CD4-positive, CD25-positive, alpha-beta regulatory T cell (primary cell): ENCODE measurements at regions not wholly inside any gene's neighbourhood (a gene's known extent, or its start where the extent isn't known, plus 50 kb on each side); places are given as distances from the start of the nearest gene placed in this dataset.

ENCODE experiments used
- ATAC-seq, 2 donors: fragments of 150-1000 bp; cut with Tn5 transposase; one replicate each; pipeline ENCODE4 v1.10.0; 2021; ENCODE audit warnings: low read depth in 2 of 2, moderate number of reproducible peaks in 2 of 2, moderate library complexity in 1 of 2
- DNase-seq, 3 donors: peaks; one replicate each; pipeline versions ENCODE4 v3.0.0 to v3.0.0-alpha.2; 2012 to 2022; ENCODE audit warnings: mixed read lengths in 1 of 3
- H3K27ac ChIP-seq: one replicate; pipeline ENCODE4 v1.7.0; 2013; ENCODE audit warnings: mild to moderate bottlenecking, low read length; ENCODE audit not compliant: insufficient read depth, poor library complexity, severe bottlenecking
- H3K27me3 ChIP-seq: one replicate; pipeline ENCODE4 v1.7.0; 2013; ENCODE audit warnings: low read length; ENCODE audit not compliant: control insufficient read depth, insufficient read depth
- H3K36me3 ChIP-seq: one replicate; pipeline ENCODE4 v1.7.0; 2013; ENCODE audit warnings: mild to moderate bottlenecking, low read length, moderate library complexity; ENCODE audit not compliant: control insufficient read depth, insufficient read depth
- H3K4me1 ChIP-seq: 2 replicates; pipeline ENCODE4 v1.7.0; 2013; ENCODE audit warnings: mild to moderate bottlenecking, low read length; ENCODE audit not compliant: insufficient read depth, control insufficient read depth, poor library complexity, severe bottlenecking
- H3K4me3 ChIP-seq: one replicate; pipeline ENCODE4 v1.7.0; 2013; ENCODE audit warnings: low read depth, mild to moderate bottlenecking, low read length, moderate library complexity
- H3K9me3 ChIP-seq, 2 experiments: 1 replicate in 1 of 2; 2 replicates in 1 of 2; pipeline ENCODE4 v1.7.0; 2013; ENCODE audit warnings: low read length in 2 of 2, mild to moderate bottlenecking in 1 of 2, moderate library complexity in 1 of 2; ENCODE audit not compliant: control insufficient read depth in 2 of 2
- H3K27ac Mint-ChIP-seq, 3 donors: one replicate each; pipeline ENCODE4 v1.8.0; 2020 to 2022; ENCODE audit warnings: mild to moderate bottlenecking in 3 of 3, mixed read lengths in 3 of 3, moderate library complexity in 2 of 3
- H3K27me3 Mint-ChIP-seq: one replicate; pipeline ENCODE4 v1.8.0; 2022; ENCODE audit warnings: mild to moderate bottlenecking, mixed read lengths
- H3K36me3 Mint-ChIP-seq: one replicate; pipeline ENCODE4 v1.8.0; 2020; ENCODE audit warnings: mixed read lengths
- H3K4me1 Mint-ChIP-seq, 4 donors: one replicate each; pipeline ENCODE4 v1.8.0; 2020 to 2022; ENCODE audit warnings: mixed read lengths in 4 of 4, mild to moderate bottlenecking in 1 of 4
- H3K4me3 Mint-ChIP-seq, 4 donors: one replicate each; pipeline ENCODE4 v1.8.0; 2020 to 2022; ENCODE audit warnings: mild to moderate bottlenecking in 4 of 4, mixed read lengths in 4 of 4, moderate library complexity in 3 of 4
- H3K9me3 Mint-ChIP-seq, 7 donors: one replicate each; pipeline ENCODE4 v1.8.0; 2020 to 2022; ENCODE audit warnings: mixed read lengths in 7 of 7, mild to moderate bottlenecking in 3 of 7, moderate library complexity in 2 of 7

DNA sequence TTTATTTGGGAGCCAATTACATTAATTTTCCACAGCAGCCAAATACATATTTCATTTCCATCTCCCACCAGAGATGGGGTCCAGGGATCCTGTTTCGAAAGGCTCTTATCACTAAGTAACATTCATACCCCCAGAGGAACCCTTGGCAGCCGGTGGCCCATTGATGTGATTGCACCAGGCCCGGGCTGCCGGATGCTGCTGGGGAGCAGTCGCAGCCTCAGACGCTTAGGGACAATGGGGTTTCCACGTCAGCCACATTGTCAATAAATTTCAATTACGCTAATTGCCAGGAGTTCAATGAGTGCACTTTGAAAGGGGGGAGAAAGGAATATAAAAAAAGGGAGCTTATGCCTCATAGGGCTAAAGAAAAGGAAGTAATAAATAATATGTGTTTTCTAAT, 478.8 kb upstream of the ADAMTS16 start:
- Mint-ChIP-seq H3K4me3 (no peak overlapping the region), H3K36me3 (no peaks in the 10 kb centered on the region), H3K4me1 (no peaks in the 10 kb centered on the region), H3K27me3 (no peaks in the 10 kb centered on the region), H3K9me3 (peaks cover 2 to 27% (median 3%) of the 10 kb centered on the region in 7 donors), H3K27ac (no peak overlapping the region)
- H3K27me3 ChIP-seq, result no peaks in the 10 kb centered on the region
- no peak overlapping the region for H3K4me3 ChIP-seq
- H3K36me3 ChIP-seq, result no peaks in the 10 kb centered on the region
- H3K4me1 ChIP-seq, result no peaks in the 10 kb centered on the region
- H3K27ac ChIP-seq, result no peak overlapping the region
- no peak for ATAC-seq
- peaks cover 0 to 7% of the 10 kb centered on the region in 2 experiments for H3K9me3 ChIP-seq
- no peak for DNase-seq

DNA sequence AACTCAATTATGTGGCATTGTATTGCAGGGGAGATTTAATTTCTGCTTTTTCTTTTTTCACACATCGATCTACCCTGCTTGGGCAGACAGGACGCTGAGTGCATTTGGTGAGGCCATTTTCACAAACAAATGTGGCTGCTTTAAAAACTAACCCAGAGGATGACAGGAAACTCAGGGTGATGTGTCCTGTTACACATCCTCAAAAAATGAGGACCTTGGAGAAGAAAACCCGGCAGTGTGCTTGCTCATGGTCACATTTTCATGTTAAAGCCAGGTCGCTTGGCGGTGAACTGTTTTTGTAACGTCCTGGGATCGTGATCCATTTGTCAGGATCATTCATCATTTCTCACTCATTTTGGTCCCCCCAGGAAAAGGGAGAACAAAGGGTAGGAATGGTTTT, 478.3 kb upstream of the ADAMTS16 start:
- Histone ChIP-seq H3K9me3 (peaks cover 0 to 7% of the 10 kb centered on the region in 2 experiments), H3K4me1 (no peaks in the 10 kb centered on the region), H3K27me3 (no peaks in the 10 kb centered on the region), H3K27ac (no peak overlapping the region), H3K4me3 (no peak overlapping the region), H3K36me3 (no peaks in the 10 kb centered on the region)
- no peak for ATAC-seq
- H3K4me1 Mint-ChIP-seq, result no peaks in the 10 kb centered on the region
- no peak overlapping the region for H3K27ac Mint-ChIP-seq
- H3K4me3 Mint-ChIP-seq, result no peak overlapping the region
- DNase-seq, result no peak
- no peaks in the 10 kb centered on the region for H3K27me3 Mint-ChIP-seq
- H3K9me3 Mint-ChIP-seq, result peaks cover 2 to 24% (median 5%) of the 10 kb centered on the region in 7 donors
- no peaks in the 10 kb centered on the region for H3K36me3 Mint-ChIP-seq

DNA sequence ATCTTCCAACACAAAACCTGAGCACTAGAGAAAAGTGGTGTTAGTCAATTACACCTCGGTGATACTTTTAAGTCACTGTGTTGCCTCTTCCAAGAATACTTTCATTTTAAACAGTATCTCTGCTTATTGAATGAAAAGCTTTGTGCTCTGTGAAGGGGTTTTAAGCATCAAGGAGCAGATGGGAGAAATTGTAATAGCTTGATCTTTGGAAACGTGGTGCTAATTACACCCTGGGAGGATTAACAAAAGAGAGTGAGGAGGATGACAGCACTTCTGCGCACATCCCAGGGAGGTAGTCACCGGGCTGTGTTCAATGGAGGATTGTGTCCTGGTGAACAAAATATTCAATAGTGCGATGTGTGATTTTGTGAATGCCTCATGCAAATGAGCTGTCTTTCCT, 477.4 kb upstream of the ADAMTS16 start:
- Mint-ChIP-seq H3K4me3 (no peak overlapping the region), H3K4me1 (no peaks in the 10 kb centered on the region), H3K9me3 (peaks cover 2 to 24% (median 7%) of the 10 kb centered on the region in 7 donors), H3K27ac (no peak overlapping the region), H3K27me3 (no peaks in the 10 kb centered on the region), H3K36me3 (no peaks in the 10 kb centered on the region)
- Histone ChIP-seq H3K27ac (no peak overlapping the region), H3K9me3 (peaks cover 0 to 7% of the 10 kb centered on the region in 2 experiments), H3K4me1 (no peaks in the 10 kb centered on the region), H3K4me3 (no peak overlapping the region), H3K27me3 (no peaks in the 10 kb centered on the region), H3K36me3 (no peaks in the 10 kb centered on the region)
- DNase-seq (no peak), ATAC-seq (no peak)

DNA sequence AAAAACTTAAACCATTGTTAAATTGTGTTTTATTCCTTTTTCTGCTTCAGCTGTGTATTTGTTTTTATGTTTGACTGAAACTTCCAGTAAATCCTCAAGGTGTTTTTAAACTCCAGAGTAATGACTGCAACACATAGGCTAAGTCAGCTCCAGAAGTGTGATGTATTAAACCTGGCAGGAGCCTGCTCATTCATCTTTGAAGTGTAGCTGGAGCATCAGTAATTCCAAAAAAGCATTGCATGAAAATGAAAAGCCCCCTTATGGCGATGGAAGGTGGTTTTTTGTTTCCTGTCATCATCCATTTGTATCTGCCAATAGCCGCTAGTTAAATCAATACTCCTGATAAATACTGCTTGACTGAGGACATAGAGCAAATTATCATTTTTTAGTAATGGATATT, 474.2 kb upstream of the ADAMTS16 start:
- Histone ChIP-seq H3K27ac (no peak overlapping the region), H3K4me3 (no peak overlapping the region), H3K9me3 (peaks cover 0 to 7% of the 10 kb centered on the region in 2 experiments), H3K4me1 (no peaks in the 10 kb centered on the region), H3K36me3 (no peaks in the 10 kb centered on the region), H3K27me3 (no peaks in the 10 kb centered on the region)
- Mint-ChIP-seq H3K9me3 (peaks cover 4 to 25% (median 7%) of the 10 kb centered on the region in 7 donors), H3K36me3 (no peaks in the 10 kb centered on the region), H3K27me3 (no peaks in the 10 kb centered on the region), H3K4me3 (no peak overlapping the region), H3K4me1 (no peaks in the 10 kb centered on the region), H3K27ac (no peak overlapping the region)
- no peak for DNase-seq
- ATAC-seq, result no peak

- no peak overlapping the region for H3K27ac Mint-ChIP-seq
- H3K9me3 Mint-ChIP-seq, result peaks cover 0 to 26% (median 5%) of the 10 kb centered on the region in 7 donors
- H3K4me3 ChIP-seq, result no peak overlapping the region
- H3K27ac ChIP-seq, result no peak overlapping the region
- no peaks in the 10 kb centered on the region for H3K4me1 Mint-ChIP-seq
- peaks cover 0 to 5% of the 10 kb centered on the region in 2 experiments for H3K9me3 ChIP-seq
- ATAC-seq (no peak), DNase-seq (no peak)
- no peak overlapping the region for H3K4me3 Mint-ChIP-seq
- no peaks in the 10 kb centered on the region for H3K36me3 ChIP-seq
- H3K36me3 Mint-ChIP-seq, result no peaks in the 10 kb centered on the region
- H3K4me1 ChIP-seq, result no peaks in the 10 kb centered on the region
- no peaks in the 10 kb centered on the region for H3K27me3 ChIP-seq
- H3K27me3 Mint-ChIP-seq, result no peaks in the 10 kb centered on the region
Observed at GRCh38 chr5:4674166-4674565, 466.0 kb upstream of the ADAMTS16 start.

DNA sequence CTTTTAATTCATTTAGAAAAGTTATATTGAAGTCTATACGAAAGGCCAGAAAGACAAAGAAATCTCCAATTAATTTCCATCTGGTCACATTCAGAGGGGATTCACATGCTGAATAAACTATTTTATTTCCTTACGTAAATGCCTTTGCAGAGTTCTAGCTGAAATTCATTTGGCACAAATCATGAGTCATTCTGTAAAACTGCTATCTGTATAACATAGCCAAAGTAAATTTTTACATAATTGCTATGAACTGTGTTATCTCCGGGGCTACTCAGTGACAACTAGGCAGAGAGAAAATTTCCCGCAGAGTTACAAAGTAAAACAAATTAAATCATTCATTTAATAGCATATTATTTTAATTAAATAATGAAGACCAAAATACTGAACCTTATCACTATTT, 463.2 kb upstream of the ADAMTS16 start:
- Histone ChIP-seq H3K4me3 (no peak overlapping the region), H3K27ac (no peak overlapping the region), H3K27me3 (no peaks in the 10 kb centered on the region), H3K4me1 (no peaks in the 10 kb centered on the region), H3K36me3 (no peaks in the 10 kb centered on the region), H3K9me3 (peaks cover 0 to 5% of the 10 kb centered on the region in 2 experiments)
- H3K4me1 Mint-ChIP-seq, result no peaks in the 10 kb centered on the region
- DNase-seq (no peak), ATAC-seq (no peak)
- no peak overlapping the region for H3K27ac Mint-ChIP-seq
- no peaks in the 10 kb centered on the region for H3K36me3 Mint-ChIP-seq
- H3K9me3 Mint-ChIP-seq, result peaks cover 0 to 15% (median 7%) of the 10 kb centered on the region in 7 donors
- H3K27me3 Mint-ChIP-seq, result no peaks in the 10 kb centered on the region
- H3K4me3 Mint-ChIP-seq, result no peak overlapping the region

GRCh38 chr5:4684946-4685345, 455.2 kb upstream of the ADAMTS16 start:
- Histone ChIP-seq H3K27me3 (no peaks in the 10 kb centered on the region), H3K36me3 (no peaks in the 10 kb centered on the region), H3K4me1 (no peaks in the 10 kb centered on the region), H3K9me3 (peaks cover 0 to 3% of the 10 kb centered on the region in 2 experiments), H3K4me3 (no peak overlapping the region), H3K27ac (no peak overlapping the region)
- Mint-ChIP-seq H3K9me3 (peaks cover 3 to 14% (median 8%) of the 10 kb centered on the region in 7 donors), H3K36me3 (no peaks in the 10 kb centered on the region), H3K4me3 (no peak overlapping the region), H3K27ac (no peak overlapping the region), H3K4me1 (no peaks in the 10 kb centered on the region), H3K27me3 (no peaks in the 10 kb centered on the region)
- ATAC-seq (no peak), DNase-seq (no peak)

- DNase-seq, result no peak
- ATAC-seq, result no peak
- no peaks in the 10 kb centered on the region for H3K4me1 ChIP-seq
- peaks cover 0 to 3% of the 10 kb centered on the region in 2 experiments for H3K9me3 ChIP-seq
- H3K27ac ChIP-seq, result no peak overlapping the region
- no peaks in the 10 kb centered on the region for H3K36me3 Mint-ChIP-seq
- H3K36me3 ChIP-seq, result no peaks in the 10 kb centered on the region
- H3K9me3 Mint-ChIP-seq, result peaks cover 2 to 16% (median 5%) of the 10 kb centered on the region in 7 donors
- no peaks in the 10 kb centered on the region for H3K27me3 ChIP-seq
- H3K4me3 ChIP-seq, result no peak overlapping the region
- H3K4me1 Mint-ChIP-seq, result no peaks in the 10 kb centered on the region
- no peak overlapping the region for H3K4me3 Mint-ChIP-seq
- no peaks in the 10 kb centered on the region for H3K27me3 Mint-ChIP-seq
- no peak overlapping the region for H3K27ac Mint-ChIP-seq
Observed at GRCh38 chr5:4698596-4698995, 441.5 kb upstream of the ADAMTS16 start.
